HG03139 (cell line): ENCODE measurements at regions not wholly inside any gene's neighbourhood (a gene's known extent, or its start where the extent isn't known, plus 50 kb on each side); places are given as distances from the start of the nearest gene placed in this dataset.

Experiments
- ATAC-seq: cut with Tn5 transposase; IDR thresholded peaks from one replicate; pipeline ENCODE4 v1.9.1; 2021; ENCODE audit not compliant: unreplicated experiment

DNA sequence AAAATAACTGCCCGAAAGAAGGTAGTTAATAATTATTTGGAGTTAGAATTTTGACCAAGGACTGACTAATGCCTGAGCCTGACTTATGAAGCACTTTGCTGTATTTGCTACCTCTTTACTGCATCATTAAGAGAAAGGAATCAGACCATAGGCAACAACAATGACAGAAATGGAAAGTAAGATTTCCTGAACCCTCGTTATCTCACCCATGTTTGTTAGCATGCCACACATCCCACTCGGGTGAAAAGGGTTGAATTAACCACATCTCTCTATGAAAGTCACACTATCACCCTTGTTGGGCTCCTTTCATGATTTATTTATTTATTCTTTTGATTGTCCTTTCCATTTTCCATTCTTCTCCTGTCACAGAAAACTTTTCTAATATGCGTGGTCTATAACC, 59.6 kb downstream of the OLIG3 start:
- no peak for ATAC-seq

- ATAC-seq: peak; percentile 54
These were observed 62.1 kb downstream of the OLIG3 start for GRCh38 chr6:137432054-137432611.

DNA sequence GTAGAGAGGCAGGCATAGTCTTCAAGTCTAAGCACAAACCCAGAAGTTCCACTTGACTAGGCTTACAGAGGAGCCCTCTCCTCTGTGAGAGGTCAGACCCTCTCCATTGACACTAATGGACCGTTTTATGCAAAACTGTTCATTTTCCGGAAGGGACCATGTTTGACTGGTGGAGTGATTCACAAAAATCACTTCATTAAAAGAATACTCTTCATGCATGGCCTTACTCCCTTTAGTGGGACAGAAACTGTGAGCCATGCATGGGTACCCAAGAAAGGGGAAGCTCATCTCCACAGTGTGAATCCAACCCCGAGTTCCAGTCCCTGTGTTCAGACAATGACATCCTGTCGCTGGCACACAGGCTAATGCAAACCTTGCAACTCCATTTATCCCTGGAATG, 63.2 kb downstream of the OLIG3 start:
- peak; percentile 64 for ATAC-seq

- no peak for ATAC-seq
These were observed 66.4 kb downstream of the OLIG3 start for GRCh38 chr6:137427656-137428290.

DNA sequence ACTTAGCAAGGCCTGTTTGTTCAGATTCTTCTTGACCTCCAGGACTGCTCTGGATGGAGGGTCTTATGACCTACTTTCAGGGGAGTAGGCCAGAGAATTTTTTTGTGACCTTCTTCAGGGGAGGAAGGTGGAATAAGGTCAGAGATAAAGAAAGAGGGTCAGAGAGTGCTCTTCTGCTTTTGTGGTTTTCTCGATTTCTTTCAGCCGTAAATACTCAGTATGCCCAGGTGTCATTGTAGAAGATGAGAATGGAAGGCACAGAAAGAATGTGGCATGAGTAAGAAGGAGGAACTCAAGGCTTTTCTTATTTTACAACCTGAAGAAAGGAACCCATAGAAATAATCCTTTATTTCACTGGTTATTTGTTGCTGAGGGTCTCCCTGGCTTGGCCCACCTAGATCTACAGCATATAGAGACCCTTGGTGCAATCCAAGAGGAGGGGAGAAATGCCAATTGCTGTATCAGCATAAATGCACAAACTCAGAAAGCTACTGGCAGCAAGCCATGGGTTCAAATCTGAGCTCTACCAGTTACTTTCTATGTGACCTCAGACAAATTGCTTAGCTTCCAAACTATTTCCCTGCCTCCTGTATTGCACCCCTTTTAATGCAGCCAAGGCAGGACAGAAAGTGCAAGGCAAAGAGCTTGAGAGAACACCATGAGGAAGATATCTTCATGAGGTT, 68.0 kb downstream of the OLIG3 start:
- no peak for ATAC-seq

DNA sequence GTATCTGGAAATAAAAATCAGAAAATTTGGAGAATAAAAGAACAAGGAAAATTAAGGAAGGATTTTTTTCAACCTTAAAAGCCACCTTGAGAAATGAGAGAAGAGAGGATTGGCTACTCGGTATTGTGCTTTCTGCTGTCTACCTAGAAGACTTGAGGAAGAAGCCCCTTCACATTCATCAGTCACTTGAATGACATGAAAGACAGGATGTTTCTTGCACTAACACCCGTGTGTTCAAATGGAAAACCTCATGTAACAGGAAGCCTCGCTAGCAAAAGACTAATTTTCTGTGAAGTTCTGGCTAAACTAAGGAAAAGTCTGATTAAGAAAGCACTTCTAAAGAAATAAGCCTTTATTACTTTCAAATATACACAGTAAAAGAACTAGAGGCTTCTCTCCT, 69.9 kb downstream of the OLIG3 start:
- ATAC-seq: no peak

DNA sequence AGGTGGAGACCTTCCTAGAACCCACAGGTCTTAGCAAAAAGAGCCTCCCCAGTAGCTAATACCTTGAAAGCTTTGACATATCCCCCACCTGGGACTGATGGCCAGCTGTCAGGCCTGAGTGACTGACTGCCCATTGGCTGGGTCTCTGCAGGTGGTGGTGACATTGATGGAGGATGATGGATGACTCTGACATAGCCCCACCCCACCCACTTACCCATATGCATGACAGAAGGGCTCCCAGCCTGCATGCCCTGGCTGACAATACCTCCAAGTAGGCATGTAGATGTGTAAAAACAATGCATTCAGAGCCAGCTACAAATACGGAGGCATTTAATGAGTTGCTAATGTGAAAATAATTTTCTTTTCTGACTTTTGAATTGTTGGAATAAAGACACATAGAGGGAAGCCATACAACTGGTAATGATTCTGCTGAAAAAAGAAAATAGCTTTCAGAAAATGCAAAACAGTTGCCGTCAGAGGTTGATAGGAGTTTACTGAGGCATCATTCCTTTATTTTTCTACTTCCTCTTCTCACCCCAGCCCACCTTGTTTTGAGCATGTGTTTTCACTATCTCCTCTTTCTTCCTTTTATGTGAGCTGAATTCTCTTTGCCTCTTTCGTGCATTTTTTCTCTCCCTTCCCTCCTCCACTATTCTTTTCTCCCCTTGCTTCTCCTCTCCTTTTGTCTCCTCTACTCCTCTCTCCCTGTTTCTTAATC, 70.6 kb downstream of the OLIG3 start:
- ATAC-seq: no peak

DNA sequence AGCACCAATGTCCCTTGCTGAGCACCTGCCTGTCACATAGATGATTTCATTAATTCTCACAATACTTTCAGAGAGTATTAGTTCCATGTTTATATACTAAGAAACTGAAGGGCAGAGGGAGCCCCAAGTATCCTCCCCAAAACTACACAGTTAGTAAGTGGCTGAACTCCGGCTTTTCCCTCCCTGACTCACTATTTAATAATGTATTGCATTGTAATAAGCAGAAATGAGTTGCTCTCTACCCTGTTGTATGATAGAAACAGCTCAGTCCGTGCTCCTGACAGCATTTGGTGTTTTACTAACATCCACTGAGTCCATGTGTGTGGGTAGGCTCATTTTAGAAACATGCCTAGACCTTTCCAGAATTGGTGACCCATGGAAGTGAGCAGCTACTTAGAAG, 76.8 kb downstream of the OLIG3 start:
- no peak for ATAC-seq

- no peak for ATAC-seq
These were observed 77.7 kb downstream of the OLIG3 start for GRCh38 chr6:137416376-137417109.

DNA sequence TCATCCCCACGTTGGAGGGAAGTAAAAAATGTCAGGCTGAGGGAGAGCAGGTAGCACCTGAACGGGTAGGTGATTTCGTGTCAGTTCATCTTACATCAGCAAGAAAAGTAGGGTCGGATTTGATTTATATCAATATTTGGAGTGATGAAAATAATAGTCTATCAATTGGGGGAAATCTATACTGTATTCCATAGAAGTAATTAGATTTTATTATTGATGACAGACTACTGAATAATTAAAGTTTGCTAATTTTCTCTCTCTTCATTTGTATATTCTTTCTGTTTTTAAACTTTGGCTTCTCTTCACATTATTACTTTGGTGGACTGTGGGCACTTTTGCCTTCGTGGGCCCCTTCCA, 78.4 kb downstream of the OLIG3 start:
- ATAC-seq: no peak

DNA sequence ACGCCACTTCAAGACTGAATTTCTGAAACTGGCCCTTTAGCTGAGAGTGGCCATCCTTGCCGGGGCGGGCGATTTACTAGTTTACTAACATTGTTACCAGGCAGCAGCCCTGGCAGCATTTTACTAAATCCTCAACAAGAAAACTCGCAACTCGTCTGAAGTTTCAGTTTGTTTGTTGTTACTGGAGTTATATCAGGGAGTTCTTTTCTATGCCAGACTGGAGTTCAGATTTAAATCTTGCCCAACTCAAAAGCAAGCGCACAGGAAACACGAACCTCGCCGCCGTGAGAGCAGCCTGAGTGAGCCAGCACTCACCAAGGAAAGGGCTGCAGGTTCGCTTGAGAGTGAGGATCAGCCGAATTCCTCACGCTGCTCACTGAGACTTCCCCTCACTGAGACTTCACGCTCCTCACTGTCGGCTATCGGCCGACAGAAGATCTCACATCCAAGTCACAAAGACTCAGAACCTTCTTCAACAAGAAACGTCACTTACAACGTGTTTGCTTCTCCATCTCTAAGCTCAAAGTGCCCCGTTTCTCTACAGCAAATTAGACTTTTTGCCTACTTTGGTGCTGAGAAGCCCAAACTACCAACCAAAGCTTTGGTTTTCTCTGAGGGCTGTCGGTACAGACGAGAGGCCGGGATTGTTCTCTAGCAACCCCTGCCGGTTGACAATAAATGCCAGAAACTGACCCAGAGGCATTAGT, 78.9 kb downstream of the OLIG3 start:
- ATAC-seq: peak; percentile 76

- no peak for ATAC-seq
These were observed 79.6 kb downstream of the OLIG3 start for GRCh38 chr6:137414599-137414998.

- no peak for ATAC-seq
These were observed 80.7 kb downstream of the OLIG3 start for GRCh38 chr6:137413482-137413881.

- ATAC-seq: no peak
These were observed 81.6 kb downstream of the OLIG3 start for GRCh38 chr6:137412562-137412961.

- ATAC-seq: no peak
These were observed 84.9 kb downstream of the OLIG3 start for GRCh38 chr6:137409266-137409777.

GRCh38 chr6:137407816-137408215, 86.4 kb downstream of the OLIG3 start:
- no peak for ATAC-seq

GRCh38 chr6:137405806-137406205, 88.4 kb downstream of the OLIG3 start:
- no peak for ATAC-seq

DNA sequence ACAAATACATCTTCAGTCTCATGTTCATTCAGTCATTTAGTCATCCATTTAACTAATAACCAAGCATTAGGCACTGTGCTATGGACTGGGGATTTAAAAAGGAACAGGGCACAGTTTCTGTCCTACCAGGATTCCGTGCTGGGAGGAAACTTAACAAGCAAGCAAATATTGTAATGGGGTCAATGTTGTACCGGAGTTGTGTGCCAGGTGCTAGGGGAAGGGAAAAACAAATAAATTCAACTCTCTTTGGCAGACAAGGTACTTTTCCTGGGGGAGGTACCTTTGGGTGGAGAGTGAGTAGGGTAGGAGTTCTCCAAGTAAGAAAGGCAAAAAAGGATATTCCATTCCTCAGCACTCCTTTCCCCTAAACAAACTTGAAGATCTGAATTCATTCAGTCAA, 90.3 kb downstream of the OLIG3 start:
- ATAC-seq: no peak

GRCh38 chr6:137403443-137403842, 90.8 kb downstream of the OLIG3 start:
- ATAC-seq: no peak

- ATAC-seq: no peak
These were observed 92.0 kb downstream of the OLIG3 start for GRCh38 chr6:137402143-137402680.
